ENCODE measurements at regions not wholly inside any gene's neighbourhood (a gene's known extent, or its start where the extent isn't known, plus 50 kb on each side); places are given as distances from the start of the nearest gene placed in this dataset.

DNA sequence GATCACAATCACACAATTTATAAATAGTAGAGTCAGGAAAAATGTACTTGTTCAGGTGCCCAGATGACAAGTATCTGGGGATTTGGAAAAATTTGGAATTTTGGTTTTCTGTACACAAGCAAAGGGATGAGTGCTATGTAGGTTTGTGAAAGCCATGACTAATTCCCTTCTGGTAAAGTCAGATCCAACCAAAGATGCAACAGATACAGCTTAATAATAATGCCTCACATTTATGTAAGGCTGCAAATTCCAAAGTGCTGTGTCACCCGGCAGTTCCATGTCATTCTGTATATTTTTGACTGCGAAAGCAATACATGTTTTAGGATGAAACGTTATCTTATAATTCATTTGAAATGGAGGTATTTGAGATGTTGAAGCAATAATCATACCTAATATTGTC is 102.7 kb upstream of the AGBL1 start:
- no peak for DNase-seq (ENCODE audit: low read depth)

DNA sequence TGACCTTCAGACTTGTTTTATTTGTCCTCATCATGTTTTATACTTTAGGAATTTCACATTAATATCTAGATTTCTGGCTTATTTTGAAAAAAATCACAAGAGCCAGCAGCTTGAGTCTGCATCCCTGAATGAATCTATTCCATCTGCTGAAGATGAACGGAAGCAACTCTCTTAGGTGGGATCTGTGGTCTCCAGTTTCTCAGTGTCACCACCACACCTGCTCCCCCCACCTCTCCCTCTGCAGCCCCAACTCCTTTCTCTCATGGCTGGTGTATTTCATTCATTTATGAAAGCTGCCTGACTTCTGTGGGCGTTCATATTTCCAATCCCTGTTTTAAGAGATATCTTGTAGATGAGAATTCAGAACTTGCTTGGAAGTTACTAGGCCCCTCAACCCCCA is 102.1 kb upstream of the AGBL1 start:
- DNase-seq (ENCODE audit: low read depth), result no peak

- DNase-seq (ENCODE audit: low read depth), result no peak
These were observed 99.7 kb upstream of the AGBL1 start for GRCh38 chr15:85979929-85980328.

DNA sequence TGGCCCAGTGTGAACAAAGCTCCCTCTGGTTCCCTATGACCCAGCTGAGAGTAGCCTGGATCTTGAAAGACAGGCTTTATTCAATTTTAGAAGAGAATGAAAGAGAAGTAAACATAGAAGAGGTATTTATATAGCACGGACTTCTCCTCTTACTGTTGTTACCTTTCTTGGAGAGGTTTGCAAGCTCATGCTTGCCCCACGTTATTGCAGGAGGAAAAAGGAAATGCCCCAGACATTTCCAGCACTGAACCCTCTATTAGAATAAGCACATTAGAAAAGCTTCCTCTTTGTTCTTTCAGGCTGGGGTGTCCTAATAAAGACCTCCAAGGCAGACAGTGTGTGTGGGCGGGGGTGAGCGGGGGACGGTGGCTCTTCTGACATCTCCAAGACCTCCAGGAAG is 98.7 kb upstream of the AGBL1 start:
- DNase-seq (ENCODE audit: low read depth), result no peak

DNA sequence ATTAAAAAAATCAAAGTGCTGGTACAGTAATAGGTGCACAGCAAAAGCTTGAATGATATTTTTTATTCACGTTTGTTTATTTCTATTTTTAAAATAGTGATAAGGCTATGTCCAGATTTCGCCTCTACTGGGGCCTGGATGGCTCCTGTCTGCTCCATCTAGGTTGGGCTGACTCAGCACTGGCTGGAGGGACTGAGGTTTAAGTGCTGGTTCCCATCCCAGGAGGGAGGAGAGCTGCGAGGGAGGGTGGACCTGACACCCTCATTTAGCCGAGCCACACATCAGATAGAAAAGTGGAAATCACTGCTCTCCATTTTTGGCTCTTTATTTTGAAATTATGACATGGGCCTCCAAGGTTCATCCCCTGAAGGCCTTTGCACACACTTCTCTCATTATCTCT is 95.4 kb upstream of the AGBL1 start:
- DNase-seq (ENCODE audit: low read depth), result no peak

DNA sequence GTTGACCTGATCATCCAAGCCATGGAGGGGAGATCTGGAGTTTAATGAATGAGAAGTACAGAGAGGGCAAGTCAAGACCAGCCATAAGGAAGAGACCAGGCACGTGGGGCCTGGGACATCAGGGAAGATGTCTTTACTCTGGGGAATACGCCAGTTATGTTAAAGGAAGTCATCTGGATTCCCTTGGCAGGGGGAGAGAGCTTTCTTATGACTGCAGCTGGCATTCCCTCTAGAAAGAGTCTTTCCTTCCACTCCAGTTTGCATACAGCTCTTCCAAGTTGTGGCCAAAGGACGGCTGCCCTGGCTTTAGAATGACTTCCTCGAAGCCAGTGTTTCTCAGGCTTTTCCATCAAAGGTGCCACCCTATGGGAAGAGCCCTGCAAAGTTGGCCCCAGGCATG is 93.6 kb upstream of the AGBL1 start:
- DNase-seq (ENCODE audit: low read depth), result no peak

DNA sequence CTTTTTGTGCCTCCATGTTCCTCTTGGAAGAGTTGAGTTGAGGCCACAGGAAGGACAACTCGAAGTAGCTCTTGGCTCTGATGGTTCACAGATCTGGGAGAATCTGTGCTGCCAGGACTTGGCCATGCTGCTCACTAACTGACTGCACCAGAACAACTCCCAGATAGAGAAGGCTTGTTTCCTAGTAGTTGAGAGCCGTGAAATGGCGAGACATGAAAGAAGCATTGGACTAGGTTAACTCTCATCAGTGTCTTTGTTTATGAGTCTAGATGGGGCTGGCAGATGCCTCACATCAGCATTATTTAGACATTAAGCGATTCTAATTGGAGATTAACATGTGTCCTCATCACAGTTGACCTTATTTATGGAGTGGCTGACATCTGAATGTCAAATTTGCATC is 92.9 kb upstream of the AGBL1 start:
- no peak for DNase-seq (ENCODE audit: low read depth)

DNA sequence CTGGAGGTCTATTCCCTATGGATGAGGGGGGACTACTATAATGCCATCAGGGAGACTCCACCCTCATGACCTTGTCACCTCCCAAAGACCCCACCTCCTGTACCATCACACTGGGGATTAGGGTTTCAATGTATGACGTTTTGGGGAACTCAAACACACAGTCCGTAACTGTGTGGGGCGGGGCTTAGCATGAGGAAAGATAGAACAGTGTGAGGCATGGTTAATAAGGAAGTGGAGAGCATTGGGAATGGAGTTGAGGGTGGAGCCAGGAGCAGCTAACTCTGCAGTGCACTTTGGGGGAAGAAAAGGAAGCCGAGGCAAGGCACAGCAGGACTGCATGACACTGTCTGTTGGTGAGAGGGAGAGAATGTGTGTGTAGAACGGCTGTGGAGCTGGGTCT is 90.9 kb upstream of the AGBL1 start:
- no peak for DNase-seq (ENCODE audit: low read depth)

DNA sequence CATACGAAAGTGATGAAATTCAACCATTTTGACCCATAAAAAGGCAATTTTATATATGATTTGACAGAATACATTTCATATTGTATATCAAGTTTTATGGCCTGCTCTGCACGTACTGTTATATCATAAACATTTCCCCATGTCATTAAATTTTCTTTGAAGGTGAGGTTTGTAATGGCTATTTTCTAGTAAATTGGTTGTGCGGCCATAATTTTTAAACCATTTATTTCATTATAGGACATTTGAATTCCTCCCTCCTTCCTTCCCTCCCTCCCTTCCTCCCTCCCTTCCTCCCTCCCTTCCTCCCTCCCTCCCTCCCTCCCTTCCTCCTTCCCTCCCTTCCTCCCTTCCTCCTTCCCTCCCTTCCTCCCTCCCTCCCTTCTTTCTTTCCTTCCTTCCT is 87.4 kb upstream of the AGBL1 start:
- no peak for DNase-seq (ENCODE audit: low read depth)

GRCh38 chr15:85993116-85993515 is 86.6 kb upstream of the AGBL1 start:
- DNase-seq (ENCODE audit: low read depth), result no peak

DNA sequence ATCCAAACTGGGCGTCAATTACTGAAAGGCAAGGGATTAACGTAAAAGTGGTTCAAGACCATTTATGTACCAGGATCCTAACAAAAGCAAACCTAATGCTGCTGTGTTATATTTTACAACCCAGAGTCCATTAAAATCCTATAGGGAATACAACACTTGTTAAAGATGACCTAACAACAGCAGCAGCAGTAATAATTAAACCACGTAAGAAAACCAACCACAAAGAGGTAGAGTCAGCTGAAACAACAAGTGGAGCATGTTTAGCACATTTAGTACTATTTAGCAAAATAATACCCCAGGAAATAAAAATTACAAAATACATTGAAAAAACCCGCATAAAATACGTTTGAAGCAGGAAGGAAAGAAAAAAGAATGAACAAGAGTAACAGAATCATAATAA is 82.1 kb upstream of the AGBL1 start:
- DNase-seq (ENCODE audit: low read depth), result no peak

GRCh38 chr15:85999658-86000057 is 80.0 kb upstream of the AGBL1 start:
- no peak for DNase-seq (ENCODE audit: low read depth)

GRCh38 chr15:86001200-86001599 is 78.5 kb upstream of the AGBL1 start:
- no peak for DNase-seq (ENCODE audit: low read depth)

DNA sequence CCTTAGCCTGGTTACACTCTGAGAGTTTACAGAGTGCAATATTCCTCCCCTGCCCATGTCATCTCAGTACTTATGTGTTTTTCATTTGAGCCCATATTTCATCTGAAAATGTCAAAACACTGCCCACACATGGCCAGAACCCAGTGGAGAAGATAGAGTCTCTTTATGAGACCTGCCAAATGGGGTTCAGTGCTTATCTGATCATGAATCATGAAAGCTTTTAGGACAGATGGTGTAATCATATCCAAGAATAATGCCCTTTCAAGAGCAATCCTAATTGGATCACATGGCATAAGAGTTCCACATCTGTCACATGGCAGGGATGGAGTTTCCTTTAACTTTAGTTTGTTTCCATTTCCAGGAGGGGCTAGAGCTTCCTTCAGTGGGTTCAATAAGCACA is 77.2 kb upstream of the AGBL1 start:
- DNase-seq (ENCODE audit: low read depth), result no peak

DNA sequence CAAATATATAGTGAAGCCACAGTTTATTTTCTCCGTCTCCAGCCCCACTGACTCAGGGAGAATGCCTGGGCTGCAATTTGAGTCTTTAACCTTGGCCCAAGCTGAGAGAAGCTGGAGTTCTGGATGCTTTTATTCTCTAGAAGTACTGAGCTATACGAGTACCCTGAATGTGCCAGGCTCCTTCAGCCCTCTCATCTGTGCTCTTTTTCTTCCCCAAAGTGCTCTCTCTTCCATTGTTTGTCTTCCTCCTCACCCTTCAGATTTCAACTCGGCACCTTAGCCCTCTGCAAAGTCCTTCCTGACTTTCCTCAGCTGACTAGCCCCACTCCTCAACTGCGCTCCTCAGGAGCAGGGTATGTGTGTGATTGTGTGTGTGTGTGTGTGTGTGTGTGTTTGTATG is 75.6 kb upstream of the AGBL1 start:
- no peak for DNase-seq (ENCODE audit: low read depth)

GRCh38 chr15:86006546-86006945 is 73.1 kb upstream of the AGBL1 start:
- no peak for DNase-seq (ENCODE audit: low read depth)

- DNase-seq (ENCODE audit: low read depth), result no peak
These were observed 69.9 kb upstream of the AGBL1 start for GRCh38 chr15:86009727-86010126.

DNA sequence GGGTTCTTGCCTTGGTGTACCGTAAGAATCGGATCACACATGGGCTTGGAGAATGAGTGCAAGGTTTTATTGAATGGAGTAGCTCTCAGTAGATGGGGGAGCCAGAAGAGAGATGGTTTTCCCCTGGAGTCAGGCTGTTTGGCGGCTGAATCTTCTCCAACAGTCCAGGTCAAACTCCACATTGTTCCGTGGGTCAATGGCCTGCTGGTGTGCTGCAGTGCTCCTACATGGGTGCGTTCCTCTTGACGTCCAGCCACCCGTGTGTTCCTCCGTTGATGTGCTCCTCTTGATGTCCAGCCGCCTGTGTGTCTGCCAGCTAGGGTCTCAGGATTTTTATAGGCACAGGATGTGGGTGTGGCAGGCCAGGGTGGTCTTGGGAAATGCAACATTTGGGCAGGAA is 69.3 kb upstream of the AGBL1 start:
- no peak for DNase-seq (ENCODE audit: low read depth)

DNA sequence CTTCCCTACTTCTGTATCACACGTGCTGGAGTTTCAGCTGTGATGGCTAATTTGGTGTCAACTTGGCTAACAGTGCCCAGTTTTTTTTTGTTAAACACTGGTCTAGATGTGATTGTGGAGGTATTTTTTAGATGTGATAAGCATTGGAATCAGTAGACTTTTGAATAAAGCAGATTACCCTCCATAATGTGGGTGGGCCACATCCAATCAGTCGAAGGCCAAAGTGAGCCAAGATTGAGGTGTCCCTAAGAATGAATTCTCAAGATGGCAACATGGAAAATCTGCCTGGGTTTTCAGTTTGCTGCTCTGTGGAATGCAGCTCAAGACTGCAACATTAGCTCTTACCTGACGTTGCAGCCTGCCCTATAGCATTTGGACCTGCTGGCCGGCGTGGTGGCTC is 68.8 kb upstream of the AGBL1 start:
- DNase-seq (ENCODE audit: low read depth), result no peak

- no peak for DNase-seq (ENCODE audit: low read depth)
These were observed 65.7 kb upstream of the AGBL1 start for GRCh38 chr15:86014016-86014415.

GRCh38 chr15:86016750-86017149 is 62.9 kb upstream of the AGBL1 start:
- DNase-seq (ENCODE audit: low read depth), result no peak

- DNase-seq (ENCODE audit: low read depth), result no peak
These were observed 61.0 kb upstream of the AGBL1 start for GRCh38 chr15:86018679-86019078.

DNA sequence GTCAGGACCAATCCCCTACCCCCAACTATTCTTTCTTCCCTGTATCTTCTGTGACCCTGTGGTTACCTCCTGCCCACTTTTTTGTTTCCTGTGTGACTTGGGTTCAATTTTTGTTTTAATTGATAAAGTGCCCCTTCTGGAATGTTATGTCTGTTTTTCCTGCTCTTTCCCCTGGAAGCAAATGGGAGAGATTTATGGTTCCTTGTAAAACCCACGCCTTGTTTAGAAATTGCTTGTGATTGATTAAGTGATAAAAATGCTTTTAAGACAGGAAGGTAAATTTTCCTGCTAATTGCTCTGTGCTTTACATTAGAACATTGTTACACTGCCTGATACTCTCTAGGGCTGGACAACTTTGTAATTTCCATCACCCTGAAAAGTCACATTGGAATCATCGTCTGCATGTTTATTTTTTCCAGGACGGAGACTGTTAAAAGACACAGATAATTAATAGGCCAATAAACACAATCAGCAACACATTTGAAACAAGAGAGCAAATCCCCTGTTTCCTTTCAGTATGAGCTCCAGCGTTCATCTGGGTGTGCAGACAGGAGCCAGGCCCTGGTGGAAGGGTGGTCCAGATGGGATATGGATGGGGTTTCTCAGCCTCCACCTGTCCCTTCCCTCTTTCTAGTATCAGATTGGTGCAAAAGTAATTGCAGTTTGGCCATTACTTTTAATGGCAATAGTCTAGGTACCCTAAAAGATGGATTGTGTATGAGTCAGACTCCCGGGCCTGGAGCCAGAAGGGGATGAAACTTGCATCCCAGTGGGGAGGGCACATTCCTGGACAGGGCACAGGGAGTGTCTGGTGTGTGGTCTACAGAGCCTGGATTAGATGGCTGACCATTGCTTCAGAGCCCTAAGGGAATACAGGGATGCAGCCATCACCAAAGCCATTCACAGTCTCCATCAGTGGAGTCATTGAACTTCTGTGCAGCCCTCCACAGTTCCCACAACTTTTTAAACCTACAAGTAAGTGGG is 58.1 kb upstream of the AGBL1 start:
- DNase-seq (ENCODE audit: low read depth), result no peak

DNA sequence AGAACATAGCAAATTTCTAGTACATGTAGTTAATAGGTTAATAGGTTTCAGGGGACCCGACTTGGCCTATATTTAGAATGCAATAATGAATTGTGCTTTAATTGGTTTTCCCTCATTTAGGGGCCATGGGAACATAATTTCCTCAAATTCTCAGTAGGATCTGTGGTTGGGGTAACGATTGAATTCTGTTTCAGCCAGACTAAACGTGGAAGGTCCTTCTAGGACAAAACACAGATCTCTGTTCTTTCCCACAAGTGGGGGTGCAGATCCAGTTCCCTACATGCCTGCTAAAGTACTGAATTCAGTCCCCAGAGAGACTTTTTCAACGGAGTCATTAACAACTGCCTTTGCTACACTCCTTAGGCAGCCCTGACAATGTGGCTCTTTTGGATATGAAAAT is 50.7 kb upstream of the AGBL1 start:
- no peak for DNase-seq (ENCODE audit: low read depth)

Data from stimulated activated CD8-positive, alpha-beta memory T cell treated with anti-CD3 and anti-CD28 coated beads, Interleukin-4, amount 100 ng/mL, for 24 hours (primary cell).